ENCODE measurements at regions not wholly inside any gene's neighbourhood (a gene's known extent, or its start where the extent isn't known, plus 50 kb on each side); places are given as distances from the start of the nearest gene placed in this dataset.

DNA sequence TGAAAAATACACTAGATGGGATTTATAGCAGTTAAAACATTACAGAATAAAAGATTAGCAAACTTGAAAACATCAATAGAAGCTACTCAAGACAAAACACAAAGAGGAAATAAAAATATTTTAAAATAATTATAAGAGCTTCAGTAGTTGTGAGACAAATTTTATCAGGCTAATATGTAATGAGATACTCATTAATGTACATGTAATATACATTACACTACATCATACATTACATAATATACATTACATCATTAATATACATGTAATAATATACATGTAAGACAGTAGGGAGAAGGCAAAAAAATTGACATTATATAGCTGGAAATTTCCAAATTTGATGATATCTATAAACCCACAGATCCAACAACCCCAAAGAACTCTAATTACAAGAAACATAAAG, 249.4 kb upstream of the HMGA2 start:
- TF ChIP-seq POLR2A (IDR thresholded peaks at IDR 0.05), result no peak

DNA sequence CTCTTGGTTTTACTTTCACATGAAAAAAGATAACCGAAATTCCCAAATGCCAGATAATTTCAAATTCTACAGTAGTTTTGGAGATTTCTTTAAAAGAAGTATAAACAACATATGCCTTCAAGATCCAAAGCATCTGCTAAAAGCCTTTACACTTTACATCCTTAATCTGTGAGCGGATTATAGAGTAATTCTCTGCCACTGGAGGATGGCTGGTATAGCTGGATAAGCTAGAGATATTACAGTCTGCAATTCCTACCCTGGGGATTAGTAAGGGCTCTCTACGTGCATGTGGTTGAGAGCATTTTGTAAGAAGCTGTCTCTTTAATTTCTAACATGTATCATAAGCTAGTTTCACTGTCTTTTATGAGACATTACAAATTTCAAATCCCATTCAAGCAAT, 240.3 kb upstream of the HMGA2 start:
- no peaks in the 10 kb centered on the region for H3K36me3 ChIP-seq
- intact Hi-C loops (cut with DNase I; ENCODE audit: low total_unique reads), result no loop called here
- no peak for TF ChIP-seq POLR2A (IDR thresholded peaks at IDR 0.05)
- TF ChIP-seq, protein P1, sequence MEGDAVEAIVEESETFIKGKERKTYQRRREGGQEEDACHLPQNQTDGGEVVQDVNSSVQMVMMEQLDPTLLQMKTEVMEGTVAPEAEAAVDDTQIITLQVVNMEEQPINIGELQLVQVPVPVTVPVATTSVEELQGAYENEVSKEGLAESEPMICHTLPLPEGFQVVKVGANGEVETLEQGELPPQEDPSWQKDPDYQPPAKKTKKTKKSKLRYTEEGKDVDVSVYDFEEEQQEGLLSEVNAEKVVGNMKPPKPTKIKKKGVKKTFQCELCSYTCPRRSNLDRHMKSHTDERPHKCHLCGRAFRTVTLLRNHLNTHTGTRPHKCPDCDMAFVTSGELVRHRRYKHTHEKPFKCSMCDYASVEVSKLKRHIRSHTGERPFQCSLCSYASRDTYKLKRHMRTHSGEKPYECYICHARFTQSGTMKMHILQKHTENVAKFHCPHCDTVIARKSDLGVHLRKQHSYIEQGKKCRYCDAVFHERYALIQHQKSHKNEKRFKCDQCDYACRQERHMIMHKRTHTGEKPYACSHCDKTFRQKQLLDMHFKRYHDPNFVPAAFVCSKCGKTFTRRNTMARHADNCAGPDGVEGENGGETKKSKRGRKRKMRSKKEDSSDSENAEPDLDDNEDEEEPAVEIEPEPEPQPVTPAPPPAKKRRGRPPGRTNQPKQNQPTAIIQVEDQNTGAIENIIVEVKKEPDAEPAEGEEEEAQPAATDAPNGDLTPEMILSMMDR (IDR thresholded peaks at IDR 0.05), result no peak
- H3K4me1 ChIP-seq, result no peaks in the 10 kb centered on the region
- no peak for DNase-seq
- H3K4me3 ChIP-seq, result no peak overlapping the region
- no peak overlapping the region for H3K27ac ChIP-seq
- H3K27me3 ChIP-seq, result no peaks in the 10 kb centered on the region
- H3K9me3 ChIP-seq, result no peaks in the 10 kb centered on the region

More for the DNA sequence above, 249.4 kb upstream of the HMGA2 start:
- H3K4me3 ChIP-seq, result no peak overlapping the region
- intact Hi-C loops (cut with DNase I; ENCODE audit: low total_unique reads), result no loop called here
- H3K27ac ChIP-seq, result no peak overlapping the region
- peaks cover 0 to 19% of the 10 kb centered on the region in 2 donors for H3K9me3 ChIP-seq
- DNase-seq, result no peak
- no peaks in the 10 kb centered on the region for H3K36me3 ChIP-seq
- no peaks in the 10 kb centered on the region for H3K4me1 ChIP-seq
- no peaks in the 10 kb centered on the region for H3K27me3 ChIP-seq

DNA sequence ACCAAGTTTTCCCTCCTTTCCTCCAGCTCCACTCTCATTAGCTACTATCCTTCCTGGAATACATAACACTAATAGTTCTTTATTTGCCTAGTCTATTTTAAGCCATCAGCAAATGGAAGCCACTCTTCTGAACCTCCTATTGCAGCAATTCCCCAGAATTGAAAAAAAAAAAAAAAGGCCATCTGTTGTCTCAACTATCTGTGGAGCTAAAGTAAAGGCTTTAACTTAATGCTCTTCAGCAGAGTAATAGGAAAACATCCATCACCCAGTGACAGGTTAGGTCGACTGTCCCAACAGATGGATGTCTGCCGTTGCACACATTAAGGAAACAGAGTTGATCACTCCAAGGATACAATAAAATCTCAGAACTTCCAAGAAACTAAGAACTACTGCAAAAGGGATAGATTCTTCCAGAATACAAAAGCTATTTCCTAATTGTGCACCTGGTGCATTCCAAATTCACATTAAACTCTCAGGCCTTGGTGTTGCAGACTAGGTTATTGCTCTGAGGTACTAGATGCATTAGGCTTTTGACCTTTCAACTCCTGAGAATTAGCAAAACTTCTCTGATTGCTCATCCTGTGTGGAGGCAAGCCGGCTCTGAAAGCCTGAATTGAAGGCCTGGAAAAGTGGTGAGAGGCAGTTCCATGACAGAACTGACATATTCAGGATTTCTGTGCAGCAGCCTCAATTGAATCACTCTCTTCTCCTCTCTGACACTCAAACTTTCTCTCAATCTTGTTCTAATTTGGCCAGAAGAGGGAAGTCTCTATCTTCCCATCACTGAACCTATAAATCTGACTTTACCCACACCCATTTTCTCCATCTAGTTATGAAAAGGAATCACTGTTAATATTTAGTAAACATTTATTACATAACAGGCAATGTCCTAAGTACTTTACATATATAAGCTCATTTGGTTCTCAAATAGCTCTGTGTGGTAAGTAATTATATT, 238.4 kb upstream of the HMGA2 start:
- no peak overlapping the region for H3K4me3 ChIP-seq
- H3K36me3 ChIP-seq, result no peaks in the 10 kb centered on the region
- no peaks in the 10 kb centered on the region for H3K4me1 ChIP-seq
- no peak overlapping the region for H3K27ac ChIP-seq
- intact Hi-C loops (cut with DNase I; ENCODE audit: low total_unique reads), result no loop called here
- DNase-seq, result no peak
- TF ChIP-seq POLR2A (IDR thresholded peaks at IDR 0.05), result no peak
- TF ChIP-seq, protein P1 (IDR thresholded peaks at IDR 0.05), result no peak
- H3K27me3 ChIP-seq, result no peaks in the 10 kb centered on the region
- H3K9me3 ChIP-seq, result no peaks in the 10 kb centered on the region

DNA sequence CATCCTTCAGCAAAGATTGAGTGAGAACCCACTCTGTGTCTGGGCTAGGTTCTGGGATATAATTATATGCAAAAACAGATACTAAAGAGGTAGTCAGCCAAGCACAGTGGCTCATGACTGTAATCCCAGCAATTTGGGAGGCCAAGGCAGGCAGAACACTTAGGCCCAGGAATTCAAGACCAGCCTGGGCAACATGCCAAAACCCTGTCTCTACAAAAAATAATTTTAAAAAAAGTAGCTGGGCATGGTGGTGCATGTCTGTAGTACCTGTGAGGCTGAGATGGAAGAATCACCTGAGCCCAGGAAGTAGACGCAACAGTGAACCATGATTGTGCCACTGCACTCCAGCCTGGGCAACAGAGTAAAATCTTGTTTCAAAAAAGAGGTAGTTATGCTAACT, 237.5 kb upstream of the HMGA2 start:
- DNase-seq, result no peak
- no peaks in the 10 kb centered on the region for H3K9me3 ChIP-seq
- no peaks in the 10 kb centered on the region for H3K4me1 ChIP-seq
- no peak overlapping the region for H3K4me3 ChIP-seq
- H3K27me3 ChIP-seq, result no peaks in the 10 kb centered on the region
- TF ChIP-seq, protein P1 (IDR thresholded peaks at IDR 0.05), result no peak
- TF ChIP-seq POLR2A (IDR thresholded peaks at IDR 0.05), result no peak
- H3K27ac ChIP-seq, result no peak overlapping the region
- intact Hi-C loops (cut with DNase I; ENCODE audit: low total_unique reads), result no loop called here
- H3K36me3 ChIP-seq, result no peaks in the 10 kb centered on the region

DNA sequence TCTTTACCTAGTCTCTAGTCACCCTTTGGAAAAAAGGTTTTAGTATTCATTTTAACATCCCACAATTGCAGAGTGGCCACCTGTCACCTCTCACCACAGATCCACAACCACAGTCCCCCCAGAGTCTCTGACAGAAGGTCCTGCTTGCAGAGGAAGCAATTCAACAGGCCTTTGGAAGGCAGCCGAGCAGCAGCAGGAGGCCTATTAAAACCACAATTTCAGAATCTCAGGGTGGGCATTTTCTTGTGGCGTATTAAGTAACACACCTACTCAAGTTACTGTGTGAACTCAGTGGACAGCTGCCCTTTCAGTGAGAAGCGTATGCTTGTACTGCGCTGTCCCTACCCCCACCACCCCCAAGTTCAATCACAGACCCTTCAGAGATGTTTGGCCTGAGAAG, 234.0 kb upstream of the HMGA2 start:
- no peak for TF ChIP-seq POLR2A (IDR thresholded peaks at IDR 0.05)
- TF ChIP-seq, protein P1 (IDR thresholded peaks at IDR 0.05), result no peak
- intact Hi-C loops (cut with DNase I; ENCODE audit: low total_unique reads), result no loop called here
- no peaks in the 10 kb centered on the region for H3K9me3 ChIP-seq
- no peak overlapping the region for H3K27ac ChIP-seq
- H3K4me1 ChIP-seq, result no peaks in the 10 kb centered on the region
- H3K27me3 ChIP-seq, result no peaks in the 10 kb centered on the region
- no peaks in the 10 kb centered on the region for H3K36me3 ChIP-seq
- no peak for DNase-seq
- H3K4me3 ChIP-seq, result no peak overlapping the region

All from uterus (tissue), 3 donors.